Progenitor cell of endocrine pancreas (in vitro differentiated cells): ENCODE measurements at regions not wholly inside any gene's neighbourhood (a gene's known extent, or its start where the extent isn't known, plus 50 kb on each side); places are given as distances from the start of the nearest gene placed in this dataset.

Experiments used
- DNase-seq: peaks from one replicate; pipeline ENCODE4 v3.0.0; 2021; ENCODE audit warnings: low spot score; ENCODE audit not compliant: unreplicated experiment
- H3K27ac Mint-ChIP-seq: 2 replicates; pipeline ENCODE4 v1.8.0; 2021; ENCODE audit warnings: mild to moderate bottlenecking, moderate library complexity, mixed read lengths
- H3K27me3 Mint-ChIP-seq: 2 replicates; pipeline ENCODE4 v1.8.0; 2021; ENCODE audit warnings: mixed read lengths
- H3K36me3 Mint-ChIP-seq: 2 replicates; pipeline ENCODE4 v1.8.0; 2022; ENCODE audit warnings: mixed read lengths; ENCODE audit not compliant: insufficient read depth
- H3K4me1 Mint-ChIP-seq: 2 replicates; pipeline ENCODE4 v1.8.0; 2021; ENCODE audit warnings: low read depth, mixed read lengths
- H3K4me3 Mint-ChIP-seq: 2 replicates; pipeline ENCODE4 v1.8.0; 2021; ENCODE audit warnings: low read depth, mild to moderate bottlenecking, moderate library complexity, mixed read lengths
- H3K9me3 Mint-ChIP-seq: 2 replicates; pipeline ENCODE4 v1.8.0; 2021; ENCODE audit warnings: low read depth, mixed read lengths
- TF ChIP-seq, protein P1 (sequence below): fragments of 200-600 bp; sonication (generic); IDR thresholded peaks from one replicate; pipeline ENCODE4 v1.5.0; 2021; ENCODE audit warnings: antibody characterized with exemption, mild to moderate bottlenecking; ENCODE audit not compliant: unreplicated experiment

DNA sequence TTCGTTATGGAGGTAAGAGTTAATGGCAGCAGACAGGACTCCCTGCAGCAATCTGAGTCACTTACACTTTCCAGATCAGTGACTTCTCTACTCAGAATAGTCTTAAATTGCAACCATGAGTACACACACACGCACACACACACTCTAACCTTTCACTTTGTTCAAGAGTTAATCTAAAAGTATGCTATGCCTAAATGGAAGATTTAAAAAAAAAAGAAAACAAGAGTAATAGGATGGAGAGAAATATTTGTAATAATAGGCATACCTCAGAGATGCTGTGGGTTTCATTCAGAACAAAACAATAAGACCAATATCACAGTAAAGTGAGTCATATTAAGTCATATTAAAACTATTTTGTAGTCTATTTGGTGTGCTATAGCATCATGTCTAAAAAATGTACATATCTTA, 969.1 kb upstream of the PCDH10 start:
- no peak overlapping the region for H3K4me3 Mint-ChIP-seq
- no peaks in the 10 kb centered on the region for H3K4me1 Mint-ChIP-seq
- H3K36me3 Mint-ChIP-seq: no peaks in the 10 kb centered on the region
- DNase-seq: no peak
- H3K27me3 Mint-ChIP-seq: no peaks in the 10 kb centered on the region
- H3K9me3 Mint-ChIP-seq: peaks cover 10% of the 10 kb centered on the region
- TF ChIP-seq, protein P1, sequence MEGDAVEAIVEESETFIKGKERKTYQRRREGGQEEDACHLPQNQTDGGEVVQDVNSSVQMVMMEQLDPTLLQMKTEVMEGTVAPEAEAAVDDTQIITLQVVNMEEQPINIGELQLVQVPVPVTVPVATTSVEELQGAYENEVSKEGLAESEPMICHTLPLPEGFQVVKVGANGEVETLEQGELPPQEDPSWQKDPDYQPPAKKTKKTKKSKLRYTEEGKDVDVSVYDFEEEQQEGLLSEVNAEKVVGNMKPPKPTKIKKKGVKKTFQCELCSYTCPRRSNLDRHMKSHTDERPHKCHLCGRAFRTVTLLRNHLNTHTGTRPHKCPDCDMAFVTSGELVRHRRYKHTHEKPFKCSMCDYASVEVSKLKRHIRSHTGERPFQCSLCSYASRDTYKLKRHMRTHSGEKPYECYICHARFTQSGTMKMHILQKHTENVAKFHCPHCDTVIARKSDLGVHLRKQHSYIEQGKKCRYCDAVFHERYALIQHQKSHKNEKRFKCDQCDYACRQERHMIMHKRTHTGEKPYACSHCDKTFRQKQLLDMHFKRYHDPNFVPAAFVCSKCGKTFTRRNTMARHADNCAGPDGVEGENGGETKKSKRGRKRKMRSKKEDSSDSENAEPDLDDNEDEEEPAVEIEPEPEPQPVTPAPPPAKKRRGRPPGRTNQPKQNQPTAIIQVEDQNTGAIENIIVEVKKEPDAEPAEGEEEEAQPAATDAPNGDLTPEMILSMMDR: no peak
- H3K27ac Mint-ChIP-seq: no peak overlapping the region

DNA sequence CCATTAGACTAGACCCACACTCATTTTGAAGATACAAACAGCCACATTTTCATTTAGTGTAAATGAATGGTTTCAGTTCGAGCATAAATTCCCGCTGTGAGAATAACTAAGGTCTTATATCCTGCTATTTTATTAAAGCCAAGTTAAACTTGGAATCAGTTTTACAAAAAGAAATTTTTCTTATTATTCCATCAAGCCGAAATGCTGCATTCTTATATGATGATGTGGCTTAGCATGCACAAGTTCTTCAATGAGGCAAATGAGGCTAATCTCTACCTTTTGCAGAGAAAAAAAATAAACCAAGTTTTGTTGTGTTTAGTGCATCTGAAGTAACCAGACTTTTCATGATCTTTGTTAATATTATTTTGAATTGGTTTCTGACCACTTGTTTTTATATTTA, 953.9 kb upstream of the PCDH10 start:
- TF ChIP-seq, protein P1: no peak
- no peaks in the 10 kb centered on the region for H3K4me1 Mint-ChIP-seq
- no peak overlapping the region for H3K27ac Mint-ChIP-seq

DNA sequence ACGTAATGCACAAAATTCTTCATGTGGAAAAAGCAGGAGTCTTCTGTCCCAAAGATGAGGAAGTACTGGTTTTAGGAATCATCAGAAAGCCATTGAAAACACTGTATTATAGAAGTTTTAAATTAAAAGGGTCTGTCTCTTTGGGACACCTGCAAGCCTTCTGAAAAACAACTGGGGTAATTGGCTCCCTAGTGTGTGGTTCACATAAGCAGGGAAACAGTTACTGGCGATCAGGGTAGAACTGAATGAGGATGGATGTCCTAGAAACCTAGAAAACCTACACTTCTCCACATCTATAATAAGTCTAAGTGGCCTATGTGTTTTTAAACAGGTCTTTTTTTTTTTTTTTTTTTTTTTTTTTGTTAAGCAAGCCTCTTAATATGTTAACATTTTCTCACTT, 945.5 kb upstream of the PCDH10 start:
- Mint-ChIP-seq H3K27me3 (no peaks in the 10 kb centered on the region), H3K36me3 (no peaks in the 10 kb centered on the region), H3K9me3 (no peaks in the 10 kb centered on the region), H3K4me3 (no peak overlapping the region), H3K4me1 (no peaks in the 10 kb centered on the region), H3K27ac (no peak overlapping the region)
- DNase-seq: no peak
- TF ChIP-seq, protein P1: no peak

More for the DNA sequence above, 953.9 kb upstream of the PCDH10 start:
- Mint-ChIP-seq H3K4me3 (no peak overlapping the region), H3K9me3 (no peaks in the 10 kb centered on the region), H3K27me3 (no peaks in the 10 kb centered on the region), H3K36me3 (no peaks in the 10 kb centered on the region)
- DNase-seq: no peak

DNA sequence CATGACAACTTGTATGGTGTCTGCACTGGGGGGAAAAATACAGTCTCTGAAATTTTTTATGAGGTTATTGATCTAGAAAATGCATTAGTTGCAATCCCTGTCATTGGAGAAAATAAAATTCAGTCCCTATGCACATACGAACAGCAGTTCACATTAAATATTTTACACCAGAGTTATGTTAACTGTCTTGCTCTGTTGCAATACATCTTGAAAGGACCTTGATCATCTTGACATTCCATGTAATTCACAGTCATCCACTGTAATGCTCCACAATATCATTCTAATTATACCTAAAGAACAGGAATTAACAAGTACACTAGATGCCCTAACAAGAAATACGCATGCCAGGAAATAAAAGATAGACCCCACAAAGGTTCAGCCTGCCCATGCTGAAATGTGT, 934.6 kb upstream of the PCDH10 start:
- no peaks in the 10 kb centered on the region for H3K9me3 Mint-ChIP-seq
- no peak overlapping the region for H3K27ac Mint-ChIP-seq
- no peaks in the 10 kb centered on the region for H3K27me3 Mint-ChIP-seq
- no peak for DNase-seq
- TF ChIP-seq, protein P1: no peak
- no peaks in the 10 kb centered on the region for H3K36me3 Mint-ChIP-seq
- H3K4me1 Mint-ChIP-seq: no peaks in the 10 kb centered on the region
- no peak overlapping the region for H3K4me3 Mint-ChIP-seq

DNA sequence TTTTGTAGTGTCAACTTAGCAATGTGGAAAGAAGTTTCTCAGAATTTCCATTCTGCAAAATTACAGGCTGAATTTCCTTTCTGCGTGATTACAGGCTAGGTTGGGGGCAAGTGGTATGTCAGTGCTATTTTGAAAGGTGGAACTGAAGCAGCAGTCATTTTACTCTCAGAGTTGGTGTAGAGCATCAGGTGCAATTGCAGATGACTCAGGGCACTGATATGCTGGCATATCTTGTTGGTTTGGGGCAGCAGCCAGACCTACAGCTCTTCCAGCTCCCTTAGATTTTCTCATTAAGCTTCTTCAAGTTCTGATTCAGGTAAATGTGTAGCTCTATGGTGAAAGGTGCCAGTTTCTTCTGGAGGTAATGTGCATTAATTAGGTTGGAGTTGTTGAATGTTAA, 930.7 kb upstream of the PCDH10 start:
- no peak for DNase-seq
- Mint-ChIP-seq H3K4me1 (no peaks in the 10 kb centered on the region), H3K27me3 (no peaks in the 10 kb centered on the region), H3K27ac (no peak overlapping the region), H3K36me3 (no peaks in the 10 kb centered on the region), H3K9me3 (peaks cover 10% of the 10 kb centered on the region), H3K4me3 (no peak overlapping the region)
- TF ChIP-seq, protein P1: no peak
